ENCODE measurements at regions not wholly inside any gene's neighbourhood (a gene's known extent, or its start where the extent isn't known, plus 50 kb on each side); places are given as distances from the start of the nearest gene placed in this dataset.

- Histone ChIP-seq H3K4me1 (ENCODE audit: control insufficient read depth in 1 of 2, insufficient read depth in 2 of 2, low read depth in 1 of 2, low read length in 1 of 2) (no peaks in the 10 kb centered on the region), H3K4me3 (ENCODE audit: low read depth in 2 of 2, low read length in 1 of 2) (no peak overlapping the region), H3F3A (replicated peaks; ENCODE audit: insufficient read depth) (no peaks in the 10 kb centered on the region), H3K9me3 (no peaks in the 10 kb centered on the region), H3K4me2 (no peak overlapping the region), H4K20me1 (ENCODE audit: insufficient read depth) (no peaks in the 10 kb centered on the region), H3K9me2 (no peaks in the 10 kb centered on the region), H3K36me3 (replicated peaks in 1 of 2; ENCODE audit: control insufficient read depth in 1 of 2, insufficient read depth in 2 of 2, low read length in 1 of 2) (no peaks in the 10 kb centered on the region), H3K27me3 (ENCODE audit: insufficient read depth) (no peaks in the 10 kb centered on the region), H3K79me2 (ENCODE audit: insufficient read depth) (no peaks in the 10 kb centered on the region), H3K9ac (no peak overlapping the region), H3K27ac (ENCODE audit: low read depth in 2 of 2, low read length in 1 of 2) (no peak overlapping the region), H2AFZ (ENCODE audit: low read depth) (no peak overlapping the region)
- TF ChIP-seq USF1 (IDR thresholded peaks at IDR 0.05; ENCODE audit: borderline replicate concordance, low read depth) (no peak), RXRA (IDR thresholded peaks at IDR 0.05; ENCODE audit: borderline replicate concordance, low read depth) (no peak), MEF2A (IDR thresholded peaks at IDR 0.05; ENCODE audit: borderline replicate concordance, low read depth) (no peak), ZBTB33 (IDR thresholded peaks at IDR 0.05; ENCODE audit: borderline replicate concordance, low read depth) (no peak), RAD21 (IDR thresholded peaks at IDR 0.05; ENCODE audit: low read length) (no peak), JUND (IDR thresholded peaks at IDR 0.05) (no peak), REST (IDR thresholded peaks at IDR 0.05; ENCODE audit: low read depth, low read length) (no peak), FOXM1 (IDR thresholded peaks at IDR 0.05; ENCODE audit: low read depth) (no peak), YY1 (IDR thresholded peaks at IDR 0.05; ENCODE audit: low read depth) (no peak), PBX3 (IDR thresholded peaks at IDR 0.05) (no peak), MXI1 (IDR thresholded peaks at IDR 0.05; ENCODE audit: low read depth, low read length) (no peak), ELF1 (IDR thresholded peaks at IDR 0.05) (no peak), GABPA (IDR thresholded peaks at IDR 0.05; ENCODE audit: low read depth) (no peak), RCOR1 (IDR thresholded peaks at IDR 0.05; ENCODE audit: low read length) (no peak), TAF1 (IDR thresholded peaks at IDR 0.05; ENCODE audit: borderline replicate concordance, low read depth, low read length) (no peak), SIN3A (IDR thresholded peaks at IDR 0.05; ENCODE audit: borderline replicate concordance, low read depth, low read length) (no peak)
- ChIA-PET POLR2A (no interaction called here), CTCF (no interaction called here)
- no peak for DNase-seq
- WGBS (ENCODE audit: low lambda C conversion rate), result 20% methylated on average over 1 of the region's 9 CpGs
Observed at GRCh38 chrX:140860718-140861117, 141.7 kb upstream of the SPANXB1 start.
